Endodermal cell (in vitro differentiated cells): ENCODE measurements at regions not wholly inside any gene's neighbourhood (a gene's known extent, or its start where the extent isn't known, plus 50 kb on each side); places are given as distances from the start of the nearest gene placed in this dataset.

Source experiments
- DNase-seq: peaks from one replicate; pipeline ENCODE4 v3.0.0-alpha.2; 2017
- H3K27ac ChIP-seq: 2 replicates; pipeline ENCODE4 v1.5.1; 2013; ENCODE audit warnings: mild to moderate bottlenecking, low read depth, low read length, moderate library complexity
- H3K27me3 ChIP-seq: 2 replicates; pipeline ENCODE4 v1.6.1; 2013; ENCODE audit warnings: mild to moderate bottlenecking, low read length, moderate library complexity; ENCODE audit not compliant: insufficient read depth, control insufficient read depth, poor library complexity, severe bottlenecking
- H3K36me3 ChIP-seq: 2 replicates; pipeline ENCODE4 v1.7.0; 2013; ENCODE audit warnings: mild to moderate bottlenecking, low read length, moderate library complexity; ENCODE audit not compliant: control insufficient read depth, insufficient read depth
- H3K4me1 ChIP-seq: one replicate; pipeline ENCODE4 v1.7.0; 2013; ENCODE audit warnings: low read length; ENCODE audit not compliant: control insufficient read depth, insufficient read depth
- H3K4me3 ChIP-seq: 2 replicates; pipeline ENCODE4 v1.5.1; 2013; ENCODE audit warnings: mild to moderate bottlenecking, low read length, moderate library complexity
- H3K9ac ChIP-seq: 2 replicates; pipeline ENCODE4 v1.6.1; 2013; ENCODE audit warnings: mild to moderate bottlenecking, low read length, moderate library complexity; ENCODE audit not compliant: poor library complexity, severe bottlenecking; ENCODE audit errors: extremely low read depth
- H3K9me3 ChIP-seq: 2 replicates; pipeline ENCODE4 v1.6.1; 2013; ENCODE audit warnings: mild to moderate bottlenecking, low read length, moderate library complexity; ENCODE audit not compliant: control insufficient read depth
- H3K27ac Mint-ChIP-seq: 2 replicates; pipeline ENCODE4 v1.8.0; 2020; ENCODE audit warnings: mixed read lengths
- H3K27me3 Mint-ChIP-seq: 2 replicates; pipeline ENCODE4 v1.8.0; 2021; ENCODE audit warnings: mild to moderate bottlenecking, mixed read lengths; ENCODE audit not compliant: insufficient read depth
- H3K36me3 Mint-ChIP-seq: 2 replicates; pipeline ENCODE4 v1.8.0; 2020; ENCODE audit warnings: low read depth, mixed read lengths
- H3K4me1 Mint-ChIP-seq: 2 replicates; pipeline ENCODE4 v1.8.0; 2020; ENCODE audit warnings: mixed read lengths
- H3K4me3 Mint-ChIP-seq: 2 replicates; pipeline ENCODE4 v1.8.0; 2020; ENCODE audit warnings: mild to moderate bottlenecking, moderate library complexity, mixed read lengths
- H3K9me3 Mint-ChIP-seq: 2 replicates; pipeline ENCODE4 v1.8.0; 2020; ENCODE audit warnings: mild to moderate bottlenecking, mixed read lengths
- WGBS, 2 experiments: methylation state at CpG; one replicate each; pipeline versions ENCODE4 v1.1.5 to v1.1.7; 2013; ENCODE audit warnings: missing lambda C conversion rate in 2 of 2, mixed read lengths in 1 of 2; ENCODE audit not compliant: insufficient coverage in 1 of 2, insufficient read length in 1 of 2; 5-methylcytosine and 5-hydroxymethylcytosine counted together
- TF ChIP-seq, protein P1 (sequence below): fragments of 200-600 bp; sonication (generic); conservative IDR thresholded peaks from 2 replicates; pipeline ENCODE4 v1.5.0; 2021; ENCODE audit warnings: antibody characterized with exemption, mild to moderate bottlenecking

DNA sequence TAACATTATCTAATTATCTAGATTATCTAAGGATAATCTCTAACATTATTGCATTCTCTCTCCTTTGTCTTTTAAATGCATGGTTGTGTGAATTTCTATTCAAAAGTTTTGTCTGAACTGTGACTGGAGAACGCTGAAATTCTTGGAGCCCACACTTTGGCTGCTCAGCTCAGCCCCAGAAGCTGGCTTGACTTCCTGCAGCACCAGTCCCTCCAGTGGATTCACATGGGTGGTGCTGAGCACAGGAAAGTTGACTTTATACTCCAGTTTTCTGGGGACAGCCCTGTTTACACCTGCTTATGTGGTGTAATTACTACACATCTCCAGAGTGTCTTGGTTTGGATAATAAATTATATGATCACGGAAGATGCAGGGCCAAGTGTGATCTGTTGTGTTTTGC is 255.1 kb upstream of the NOX3 start:
- Histone ChIP-seq H3K36me3 (no peaks in the 10 kb centered on the region), H3K27ac (no peak overlapping the region), H3K27me3 (no peaks in the 10 kb centered on the region), H3K4me1 (no peaks in the 10 kb centered on the region), H3K4me3 (no peak overlapping the region), H3K9ac (no peak overlapping the region), H3K9me3 (no peaks in the 10 kb centered on the region)
- TF ChIP-seq, protein P1, sequence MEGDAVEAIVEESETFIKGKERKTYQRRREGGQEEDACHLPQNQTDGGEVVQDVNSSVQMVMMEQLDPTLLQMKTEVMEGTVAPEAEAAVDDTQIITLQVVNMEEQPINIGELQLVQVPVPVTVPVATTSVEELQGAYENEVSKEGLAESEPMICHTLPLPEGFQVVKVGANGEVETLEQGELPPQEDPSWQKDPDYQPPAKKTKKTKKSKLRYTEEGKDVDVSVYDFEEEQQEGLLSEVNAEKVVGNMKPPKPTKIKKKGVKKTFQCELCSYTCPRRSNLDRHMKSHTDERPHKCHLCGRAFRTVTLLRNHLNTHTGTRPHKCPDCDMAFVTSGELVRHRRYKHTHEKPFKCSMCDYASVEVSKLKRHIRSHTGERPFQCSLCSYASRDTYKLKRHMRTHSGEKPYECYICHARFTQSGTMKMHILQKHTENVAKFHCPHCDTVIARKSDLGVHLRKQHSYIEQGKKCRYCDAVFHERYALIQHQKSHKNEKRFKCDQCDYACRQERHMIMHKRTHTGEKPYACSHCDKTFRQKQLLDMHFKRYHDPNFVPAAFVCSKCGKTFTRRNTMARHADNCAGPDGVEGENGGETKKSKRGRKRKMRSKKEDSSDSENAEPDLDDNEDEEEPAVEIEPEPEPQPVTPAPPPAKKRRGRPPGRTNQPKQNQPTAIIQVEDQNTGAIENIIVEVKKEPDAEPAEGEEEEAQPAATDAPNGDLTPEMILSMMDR = peak; percentile 61
- DNase-seq = no peak
- H3K4me3 Mint-ChIP-seq = no peak overlapping the region
- peaks cover 8% of the 10 kb centered on the region for H3K4me1 Mint-ChIP-seq
- H3K27me3 Mint-ChIP-seq = no peaks in the 10 kb centered on the region
- H3K27ac Mint-ChIP-seq = no peak overlapping the region
- no peaks in the 10 kb centered on the region for H3K9me3 Mint-ChIP-seq
- 91% methylated on average over 2 of the region's 2 CpGs; no CpG with 5 or more reads in 1 of the 2 experiments for WGBS, 2 experiments
- no peaks in the 10 kb centered on the region for H3K36me3 Mint-ChIP-seq

DNA sequence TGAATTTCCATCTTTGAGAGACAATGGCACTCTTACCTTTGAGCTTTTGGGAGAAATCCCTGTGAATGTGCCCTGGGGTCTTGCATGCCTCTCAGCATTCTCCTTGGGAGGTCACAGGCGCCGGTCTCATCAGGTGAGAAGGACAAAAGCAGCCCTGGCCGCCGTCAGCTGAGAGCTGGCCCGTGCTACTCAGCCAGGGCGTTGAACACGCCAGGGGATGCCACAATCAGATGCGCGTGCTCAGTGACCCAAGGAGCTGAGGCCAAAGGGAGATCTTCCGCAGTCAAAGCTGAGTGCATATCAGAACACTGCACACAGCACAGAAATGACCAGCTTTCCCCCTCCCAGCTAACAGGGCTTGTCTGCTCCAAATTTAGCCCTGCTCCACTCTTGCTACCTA is 253.6 kb upstream of the NOX3 start:
- H3K27me3 ChIP-seq = no peaks in the 10 kb centered on the region
- no peaks in the 10 kb centered on the region for H3K4me1 ChIP-seq
- no peaks in the 10 kb centered on the region for H3K36me3 ChIP-seq
- WGBS, 2 experiments = 93 to 94% methylated on average over 3 to 10 of the region's 10 CpGs
- peaks cover 8% of the 10 kb centered on the region for H3K4me1 Mint-ChIP-seq
- no peak overlapping the region for H3K27ac Mint-ChIP-seq
- H3K4me3 ChIP-seq = no peak overlapping the region
- no peaks in the 10 kb centered on the region for H3K36me3 Mint-ChIP-seq
- H3K27me3 Mint-ChIP-seq = no peaks in the 10 kb centered on the region
- no peaks in the 10 kb centered on the region for H3K9me3 ChIP-seq
- H3K27ac ChIP-seq = no peak overlapping the region
- H3K9me3 Mint-ChIP-seq = no peaks in the 10 kb centered on the region
- no peak for DNase-seq
- no peak overlapping the region for H3K4me3 Mint-ChIP-seq
- H3K9ac ChIP-seq = no peak overlapping the region
- TF ChIP-seq, protein P1 = no peak

- H3K27ac Mint-ChIP-seq = no peak overlapping the region
- TF ChIP-seq, protein P1 = no peak
- Histone ChIP-seq H3K27ac (no peak overlapping the region), H3K4me3 (no peak overlapping the region), H3K9ac (no peak overlapping the region), H3K36me3 (no peaks in the 10 kb centered on the region), H3K27me3 (no peaks in the 10 kb centered on the region), H3K4me1 (no peaks in the 10 kb centered on the region), H3K9me3 (peaks cover 8% of the 10 kb centered on the region)
- H3K4me1 Mint-ChIP-seq = peaks cover 8% of the 10 kb centered on the region
- H3K36me3 Mint-ChIP-seq = no peaks in the 10 kb centered on the region
- H3K27me3 Mint-ChIP-seq = no peaks in the 10 kb centered on the region
- H3K4me3 Mint-ChIP-seq = no peak overlapping the region
- WGBS, 2 experiments = 95 to 100% methylated on average over 2 to 5 of the region's 5 CpGs
- no peak for DNase-seq
- no peaks in the 10 kb centered on the region for H3K9me3 Mint-ChIP-seq
Observed at GRCh38 chr6:155708100-155708499, 252.5 kb upstream of the NOX3 start.
